GM21381 (cell line): ENCODE measurements at regions not wholly inside any gene's neighbourhood (a gene's known extent, or its start where the extent isn't known, plus 50 kb on each side); places are given as distances from the start of the nearest gene placed in this dataset.

Experiments used
- ATAC-seq: cut with Tn5 transposase; IDR thresholded peaks from one replicate; pipeline ENCODE4 v1.9.1; 2021; ENCODE audit warnings: mild to moderate bottlenecking, moderate library complexity; ENCODE audit not compliant: unreplicated experiment

GRCh38 chr13:107866032-107866940 is 349.1 kb downstream of the LIG4 start:
- ATAC-seq, result no peak

- ATAC-seq, result no peak
These were observed 349.7 kb downstream of the LIG4 start for GRCh38 chr13:107865643-107866031.

GRCh38 chr13:107865318-107865575 is 350.1 kb downstream of the LIG4 start:
- no peak for ATAC-seq

GRCh38 chr13:107864543-107865317 is 350.6 kb downstream of the LIG4 start:
- ATAC-seq, result no peak

GRCh38 chr13:107860284-107860683 is 355.1 kb downstream of the LIG4 start:
- ATAC-seq, result no peak

GRCh38 chr13:107854880-107855279 is 360.5 kb downstream of the LIG4 start:
- ATAC-seq, result no peak

- ATAC-seq, result no peak
These were observed 363.3 kb downstream of the LIG4 start for GRCh38 chr13:107852072-107852471.

GRCh38 chr13:107851670-107852069 is 363.7 kb downstream of the LIG4 start:
- ATAC-seq, result no peak

- no peak for ATAC-seq
These were observed 367.9 kb downstream of the LIG4 start for GRCh38 chr13:107847406-107847805.

- no peak for ATAC-seq
These were observed 368.7 kb downstream of the LIG4 start for GRCh38 chr13:107846642-107847041.

- no peak for ATAC-seq
These were observed 369.4 kb downstream of the LIG4 start for GRCh38 chr13:107845911-107846310.

GRCh38 chr13:107843681-107844080 is 371.7 kb downstream of the LIG4 start:
- no peak for ATAC-seq

- ATAC-seq, result no peak
These were observed 372.1 kb downstream of the LIG4 start for GRCh38 chr13:107843281-107843680.

GRCh38 chr13:107842562-107843180 is 372.7 kb downstream of the LIG4 start:
- ATAC-seq, result no peak

GRCh38 chr13:107838588-107839161 is 376.7 kb downstream of the LIG4 start:
- no peak for ATAC-seq

- ATAC-seq, result no peak
These were observed 378.7 kb downstream of the LIG4 start for GRCh38 chr13:107836685-107837084.

GRCh38 chr13:107835339-107836018 is 379.9 kb downstream of the LIG4 start:
- ATAC-seq, result no peak

GRCh38 chr13:107834717-107835116 is 380.6 kb downstream of the LIG4 start:
- ATAC-seq, result no peak

- ATAC-seq, result no peak
These were observed 381.1 kb downstream of the LIG4 start for GRCh38 chr13:107834281-107834680.

GRCh38 chr13:107832500-107833100 is 382.7 kb downstream of the LIG4 start:
- ATAC-seq, result no peak
